Muscle layer of duodenum (tissue), 2 donors: ENCODE measurements at regions not wholly inside any gene's neighbourhood (a gene's known extent, or its start where the extent isn't known, plus 50 kb on each side); places are given as distances from the start of the nearest gene placed in this dataset.

Experiments
- H3K27ac ChIP-seq: one replicate; pipeline ENCODE4 v1.7.0; 2013; ENCODE audit warnings: mild to moderate bottlenecking, low read length
- H3K27me3 ChIP-seq: one replicate; pipeline ENCODE4 v1.7.0; 2013; ENCODE audit warnings: low read depth, mild to moderate bottlenecking, control low read depth, low read length
- H3K36me3 ChIP-seq, 2 donors: one replicate each; pipeline ENCODE4 v1.7.0; 2013; ENCODE audit warnings: low read length in 2 of 2, control low read depth in 1 of 2, mild to moderate bottlenecking in 1 of 2; ENCODE audit not compliant: insufficient read depth in 2 of 2, control insufficient read depth in 1 of 2
- H3K4me1 ChIP-seq, 2 donors: one replicate each; pipeline ENCODE4 v1.7.0; 2013; ENCODE audit warnings: low read length in 2 of 2, mild to moderate bottlenecking in 2 of 2, control low read depth in 1 of 2, moderate library complexity in 1 of 2; ENCODE audit not compliant: insufficient read depth in 2 of 2, control insufficient read depth in 1 of 2
- H3K4me3 ChIP-seq, 2 donors: one replicate each; pipeline ENCODE4 v1.7.0; 2013; ENCODE audit warnings: low read length in 2 of 2, low read depth in 1 of 2, mild to moderate bottlenecking in 1 of 2
- H3K9me3 ChIP-seq, 2 donors: one replicate each; pipeline ENCODE4 v1.7.0; 2013; ENCODE audit warnings: low read length in 2 of 2, control low read depth in 1 of 2, mild to moderate bottlenecking in 1 of 2; ENCODE audit not compliant: control insufficient read depth in 1 of 2
- donor health status: healthy.

DNA sequence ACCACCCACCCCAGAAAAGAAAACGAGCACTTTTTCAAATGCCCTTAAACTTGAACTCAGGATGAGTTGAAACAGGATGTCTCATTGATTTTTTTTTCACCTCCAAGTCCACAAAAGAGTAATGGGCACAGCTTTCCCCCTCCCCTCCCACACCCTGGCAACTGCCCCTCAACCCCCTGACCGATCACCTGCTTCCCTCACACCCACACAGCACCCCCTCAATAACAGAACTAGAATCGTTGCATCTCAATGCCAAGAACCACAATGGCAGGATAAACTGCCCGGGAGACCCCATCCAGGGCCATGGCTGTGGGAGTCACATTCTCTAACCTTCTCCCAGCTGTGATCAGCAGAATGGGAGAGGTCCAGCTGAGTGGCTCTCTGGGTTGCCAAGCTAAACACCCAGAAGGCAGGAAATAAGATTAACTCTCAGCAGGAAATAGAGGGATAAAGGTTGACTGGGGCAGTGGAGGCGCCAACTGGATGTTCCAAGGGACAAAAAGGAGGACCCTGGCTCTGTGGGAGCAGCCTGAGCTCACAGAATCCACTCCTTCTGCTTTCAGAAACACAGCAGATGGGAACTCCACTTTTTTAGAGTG is 128.0 kb upstream of the SDK2 start:
- Histone ChIP-seq H3K9me3 (no peaks in the 10 kb centered on the region), H3K36me3 (no peaks in the 10 kb centered on the region), H3K4me3 (no peak overlapping the region), H3K27me3 (no peaks in the 10 kb centered on the region), H3K27ac (no peak overlapping the region), H3K4me1 (peaks cover 9 to 19% of the 10 kb centered on the region in 2 donors)

- Histone ChIP-seq H3K9me3 (no peaks in the 10 kb centered on the region), H3K4me3 (no peak overlapping the region), H3K4me1 (peaks cover 9 to 19% of the 10 kb centered on the region in 2 donors), H3K27me3 (no peaks in the 10 kb centered on the region), H3K27ac (no peak overlapping the region), H3K36me3 (no peaks in the 10 kb centered on the region)
Measured at GRCh38 chr17:73773702-73774101, 129.5 kb upstream of the SDK2 start.

DNA sequence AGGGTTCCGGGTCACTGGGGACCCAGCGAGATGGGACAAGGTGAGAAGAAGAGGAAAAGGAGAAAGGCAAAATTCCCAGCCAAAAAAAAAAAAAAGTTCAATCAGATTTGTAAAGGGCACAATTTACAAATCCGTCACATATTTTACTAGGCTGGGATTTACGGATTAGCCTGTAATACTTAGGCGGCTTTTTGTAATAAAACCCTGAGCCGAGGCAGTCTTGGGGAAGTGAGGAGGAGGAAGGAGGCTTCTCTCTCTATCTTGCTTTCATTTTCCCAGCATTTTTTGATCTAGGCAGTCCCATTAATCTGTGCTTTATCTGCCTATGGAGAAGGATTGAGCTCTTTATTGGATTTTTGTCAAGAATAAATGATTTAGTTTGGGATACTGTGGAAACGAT is 130.6 kb upstream of the SDK2 start:
- Histone ChIP-seq H3K36me3 (no peaks in the 10 kb centered on the region), H3K27me3 (no peaks in the 10 kb centered on the region), H3K4me3 (no peak overlapping the region), H3K4me1 (peaks cover 9 to 18% of the 10 kb centered on the region in 2 donors), H3K9me3 (no peaks in the 10 kb centered on the region), H3K27ac (no peak overlapping the region)

GRCh38 chr17:73776351-73777130 is 132.3 kb upstream of the SDK2 start:
- H3K4me3 ChIP-seq, result no peak overlapping the region
- H3K4me1 ChIP-seq, result peaks cover 0 to 2% of the 10 kb centered on the region in 2 donors
- H3K27me3 ChIP-seq, result peaks cover 3% of the 10 kb centered on the region
- H3K9me3 ChIP-seq, result no peaks in the 10 kb centered on the region
- H3K36me3 ChIP-seq, result no peaks in the 10 kb centered on the region
- H3K27ac ChIP-seq, result no peak overlapping the region

DNA sequence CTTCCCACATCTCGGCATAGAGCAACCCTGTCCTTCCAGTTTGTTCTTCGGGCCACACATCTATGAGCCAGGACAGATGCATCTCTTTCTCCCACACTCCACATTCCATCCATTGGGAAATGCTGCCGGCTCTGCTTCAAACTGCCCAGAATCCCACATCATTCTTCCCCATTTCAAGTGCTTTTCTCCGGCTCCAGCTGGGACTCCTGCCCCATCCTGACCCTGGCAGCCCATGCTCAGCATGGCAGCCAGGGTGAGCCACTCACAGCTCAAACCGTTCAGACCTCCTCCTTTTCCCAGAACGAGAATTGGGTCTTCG is 132.8 kb upstream of the SDK2 start:
- H3K9me3 ChIP-seq, result no peaks in the 10 kb centered on the region
- peaks cover 5% of the 10 kb centered on the region for H3K27me3 ChIP-seq
- no peaks in the 10 kb centered on the region for H3K36me3 ChIP-seq
- H3K4me3 ChIP-seq, result no peak overlapping the region
- no peak overlapping the region for H3K27ac ChIP-seq
- H3K4me1 ChIP-seq, result no peaks in the 10 kb centered on the region

- Histone ChIP-seq H3K27me3 (peaks cover 5% of the 10 kb centered on the region), H3K36me3 (no peaks in the 10 kb centered on the region), H3K27ac (no peak overlapping the region), H3K4me1 (no peaks in the 10 kb centered on the region), H3K9me3 (no peaks in the 10 kb centered on the region), H3K4me3 (no peak overlapping the region)
Measured at GRCh38 chr17:73782231-73782630, 138.0 kb upstream of the SDK2 start.

GRCh38 chr17:73782641-73783381 is 138.6 kb upstream of the SDK2 start:
- H3K27me3 ChIP-seq, result peaks cover 5% of the 10 kb centered on the region
- no peak overlapping the region for H3K27ac ChIP-seq
- no peaks in the 10 kb centered on the region for H3K36me3 ChIP-seq
- H3K4me1 ChIP-seq, result no peaks in the 10 kb centered on the region
- H3K9me3 ChIP-seq, result no peaks in the 10 kb centered on the region
- no peak overlapping the region for H3K4me3 ChIP-seq

DNA sequence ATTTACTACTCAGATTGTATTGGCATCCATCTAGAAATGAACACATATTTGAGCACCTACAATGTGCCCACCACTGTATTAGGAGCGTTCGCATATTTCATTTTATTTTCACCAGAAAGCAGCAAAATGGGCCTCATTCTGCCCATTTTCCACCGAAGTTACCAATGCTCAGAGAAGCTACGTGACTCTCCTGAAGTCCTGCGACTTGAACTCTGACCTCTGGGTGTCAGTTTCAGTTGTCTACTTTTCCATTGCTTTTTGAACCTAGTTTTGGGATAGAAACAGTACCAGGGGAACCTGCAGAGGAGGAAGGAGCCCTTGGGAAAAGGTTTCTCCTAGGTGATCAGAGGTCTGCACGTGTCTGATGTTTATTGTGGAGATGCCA is 139.1 kb upstream of the SDK2 start:
- Histone ChIP-seq H3K27me3 (peaks cover 5% of the 10 kb centered on the region), H3K4me3 (no peak overlapping the region), H3K9me3 (no peaks in the 10 kb centered on the region), H3K27ac (no peak overlapping the region), H3K36me3 (no peaks in the 10 kb centered on the region), H3K4me1 (no peaks in the 10 kb centered on the region)

GRCh38 chr17:73783945-73784603 is 139.8 kb upstream of the SDK2 start:
- H3K27me3 ChIP-seq, result peaks cover 5% of the 10 kb centered on the region

GRCh38 chr17:73785496-73785895 is 141.3 kb upstream of the SDK2 start:
- H3K36me3 ChIP-seq, result no peaks in the 10 kb centered on the region
- H3K9me3 ChIP-seq, result peaks cover 0 to 5% of the 10 kb centered on the region in 2 donors
- H3K27me3 ChIP-seq, result peaks cover 5% of the 10 kb centered on the region
- H3K4me3 ChIP-seq, result no peak overlapping the region
- no peaks in the 10 kb centered on the region for H3K4me1 ChIP-seq
- H3K27ac ChIP-seq, result no peak overlapping the region

More at GRCh38 chr17:73783945-73784603, 139.8 kb upstream of the SDK2 start:
- no peaks in the 10 kb centered on the region for H3K36me3 ChIP-seq
- H3K27ac ChIP-seq, result no peak overlapping the region
- H3K9me3 ChIP-seq, result peaks cover 0 to 3% of the 10 kb centered on the region in 2 donors
- H3K4me1 ChIP-seq, result no peaks in the 10 kb centered on the region
- H3K4me3 ChIP-seq, result no peak overlapping the region
